Amniotic stem cell (primary cell): ENCODE measurements at regions not wholly inside any gene's neighbourhood (a gene's known extent, or its start where the extent isn't known, plus 50 kb on each side); places are given as distances from the start of the nearest gene placed in this dataset.

Experiments used
- DNase-seq: peaks from one replicate; lab custom pipeline; 2025; lab: John Stamatoyannopoulos, UW

- DNase-seq: no peak
Observed at GRCh38 chr2:144242311-144242710, 277.6 kb downstream of the ZEB2 start.

GRCh38 chr2:144241801-144242200 is 278.1 kb downstream of the ZEB2 start:
- no peak for DNase-seq

GRCh38 chr2:144240656-144241339 is 279.1 kb downstream of the ZEB2 start:
- no peak for DNase-seq

- DNase-seq: no peak
Observed at GRCh38 chr2:144239726-144240125, 280.2 kb downstream of the ZEB2 start.

GRCh38 chr2:144239306-144239705 is 280.6 kb downstream of the ZEB2 start:
- DNase-seq: no peak

- DNase-seq: no peak
Observed at GRCh38 chr2:144237830-144238627, 281.9 kb downstream of the ZEB2 start.

GRCh38 chr2:144237108-144237507 is 282.8 kb downstream of the ZEB2 start:
- DNase-seq: no peak

GRCh38 chr2:144235050-144235449 is 284.9 kb downstream of the ZEB2 start:
- no peak for DNase-seq

- DNase-seq: no peak
Observed at GRCh38 chr2:144234542-144234871, 285.4 kb downstream of the ZEB2 start.

GRCh38 chr2:144233733-144234541 is 286.0 kb downstream of the ZEB2 start:
- DNase-seq: no peak

GRCh38 chr2:144233317-144233716 is 286.6 kb downstream of the ZEB2 start:
- DNase-seq: no peak

- DNase-seq: no peak
Observed at GRCh38 chr2:144230448-144231085, 289.4 kb downstream of the ZEB2 start.

GRCh38 chr2:144230033-144230432 is 289.9 kb downstream of the ZEB2 start:
- DNase-seq: no peak

- no peak for DNase-seq
Observed at GRCh38 chr2:144229296-144229695, 290.6 kb downstream of the ZEB2 start.

- no peak for DNase-seq
Observed at GRCh38 chr2:144227427-144228105, 292.4 kb downstream of the ZEB2 start.

- no peak for DNase-seq
Observed at GRCh38 chr2:144225076-144225475, 294.8 kb downstream of the ZEB2 start.

GRCh38 chr2:144224472-144224871 is 295.4 kb downstream of the ZEB2 start:
- DNase-seq: no peak

GRCh38 chr2:144219979-144220378 is 299.9 kb downstream of the ZEB2 start:
- DNase-seq: no peak

GRCh38 chr2:144217853-144218633 is 301.9 kb downstream of the ZEB2 start:
- DNase-seq: no peak

- no peak for DNase-seq
Observed at GRCh38 chr2:144215701-144216675, 303.9 kb downstream of the ZEB2 start.
